B cell (primary cell): ENCODE measurements at regions not wholly inside any gene's neighbourhood (a gene's known extent, or its start where the extent isn't known, plus 50 kb on each side); places are given as distances from the start of the nearest gene placed in this dataset.

Source experiments
- ATAC-seq: fragments of 200-7000 bp; cut with Tn5 transposase; one replicate; pipeline ENCODE4 v1.10.0; 2021; ENCODE audit warnings: low read depth, mild to moderate bottlenecking, moderate number of reproducible peaks, moderate library complexity
- CTCF ChIA-PET: fragments of 350-600 bp; sonication (Branson Sonifier 250); formaldehyde crosslinking; loops from one replicate; lab custom pipeline; 2021; ENCODE audit warnings: antibody characterized with exemption, inconsistent platforms; lab: Charles Lee
- POLR2A ChIA-PET: fragments of 350-600 bp; sonication (Branson Sonifier 250); formaldehyde crosslinking; loops from one replicate; lab custom pipeline; 2021; ENCODE audit warnings: antibody characterized with exemption; lab: Charles Lee
- DNase-seq: peaks from one replicate; pipeline ENCODE4 v3.0.0; 2013
- H2AFZ ChIP-seq: 2 replicates; pipeline ENCODE4 v1.6.1; 2012; ENCODE audit warnings: mild to moderate bottlenecking, low read depth, low read length; ENCODE audit not compliant: insufficient read depth, poor library complexity, severe bottlenecking
- H3K27ac ChIP-seq, 2 donors: 1 replicate in 1 of 2; 2 replicates in 1 of 2; pipeline ENCODE4 v1.5.1; 2012 to 2013; ENCODE audit warnings: low read length in 2 of 2, mild to moderate bottlenecking in 2 of 2, moderate library complexity in 1 of 2
- H3K27me3 ChIP-seq, 4 experiments: fragments of 200-600 bp in 1 of 4; sonication (generic) in 1 of 4; replicated peaks in 1 of 4; 1 replicate in 2 of 4; 2 replicates in 2 of 4; pipeline versions ENCODE4 v1.6.1 to v1.7.0; 2013 to 2016; ENCODE audit warnings: low read length in 3 of 4, mild to moderate bottlenecking in 2 of 4, mixed read lengths in 1 of 4, moderate library complexity in 1 of 4; ENCODE audit not compliant: insufficient read depth in 4 of 4, control insufficient read depth in 3 of 4; ENCODE audit errors: control extremely low read depth in 1 of 4
- H3K36me3 ChIP-seq, 2 experiments: replicated peaks in 1 of 2; 1 replicate in 1 of 2; 2 replicates in 1 of 2; pipeline versions ENCODE4 v1.6.1 to v1.7.1; 2013; ENCODE audit warnings: low read length in 1 of 2; ENCODE audit not compliant: insufficient read depth in 2 of 2, control insufficient read depth in 1 of 2; ENCODE audit errors: control extremely low read depth in 1 of 2, extremely low read depth in 1 of 2
- H3K4me1 ChIP-seq, 2 donors: fragments of 200-600 bp in 1 of 2; sonication (generic) in 1 of 2; 1 replicate in 1 of 2; 2 replicates in 1 of 2; pipeline versions ENCODE4 v1.5.1 to v1.6.1; 2013 to 2017; ENCODE audit warnings: low read length in 2 of 2; ENCODE audit not compliant: control insufficient read depth in 2 of 2, insufficient read depth in 2 of 2
- H3K4me2 ChIP-seq: replicated peaks from 2 replicates; pipeline ENCODE3; 2012; ENCODE audit warnings: mild to moderate bottlenecking, low read depth, low read length; ENCODE audit not compliant: poor library complexity, severe bottlenecking
- H3K4me3 ChIP-seq, 5 experiments: fragments of 200-600 bp in 1 of 5; sonication (generic) in 1 of 5; 1 replicate in 3 of 5; 2 replicates in 2 of 5; pipeline versions ENCODE4 v1.5.1 to v1.7.0; 2011 to 2016; ENCODE audit warnings: low read length in 4 of 5, mild to moderate bottlenecking in 4 of 5, low read depth in 2 of 5, control low read depth in 1 of 5, moderate library complexity in 1 of 5; ENCODE audit not compliant: insufficient read depth in 1 of 5; ENCODE audit errors: control extremely low read depth in 1 of 5, extremely low read depth in 1 of 5
- H3K79me2 ChIP-seq: fragments of 200-600 bp; sonication (generic); one replicate; pipeline ENCODE4 v1.6.0; 2016; ENCODE audit warnings: low read length; ENCODE audit not compliant: control insufficient read depth, insufficient read depth
- H3K9ac ChIP-seq: fragments of 200-600 bp; sonication (generic); 2 replicates; pipeline ENCODE4 v1.6.1; 2017; ENCODE audit warnings: mild to moderate bottlenecking, low read length, moderate library complexity
- H3K9me3 ChIP-seq, 3 donors: one replicate each; pipeline versions ENCODE4 v1.6.1 to v1.7.1; 2013; ENCODE audit warnings: low read length in 2 of 3; ENCODE audit not compliant: control insufficient read depth in 2 of 3, insufficient read depth in 1 of 3; ENCODE audit errors: control extremely low read depth in 1 of 3
- H4K20me1 ChIP-seq: 2 replicates; pipeline ENCODE4 v1.6.0; 2012; ENCODE audit warnings: mild to moderate bottlenecking, low read length; ENCODE audit not compliant: insufficient read depth, control insufficient read depth, poor library complexity, severe bottlenecking
- H3K27ac Mint-ChIP-seq: one replicate; pipeline ENCODE4 v1.8.0; 2021; ENCODE audit warnings: mixed read lengths
- H3K27me3 Mint-ChIP-seq: one replicate; pipeline ENCODE4 v1.8.0; 2021; ENCODE audit warnings: mixed read lengths
- H3K4me1 Mint-ChIP-seq: one replicate; pipeline ENCODE4 v1.8.0; 2021; ENCODE audit warnings: mixed read lengths
- H3K4me3 Mint-ChIP-seq: one replicate; pipeline ENCODE4 v1.8.0; 2021; ENCODE audit warnings: mixed read lengths
- H3K9me3 Mint-ChIP-seq: one replicate; pipeline ENCODE4 v1.8.0; 2022; ENCODE audit warnings: mixed read lengths; ENCODE audit not compliant: insufficient read depth
- CTCF ChIP-seq: fragments of 200-600 bp; IDR thresholded peaks from one replicate; pipeline ENCODE4 v1.8.0; 2022; ENCODE audit warnings: antibody characterized with exemption, mild to moderate bottlenecking
- EZH2 ChIP-seq: IDR thresholded peaks from 2 replicates; pipeline ENCODE4 v1.6.1; 2012; ENCODE audit warnings: borderline replicate concordance, low read depth, mild to moderate bottlenecking, moderate library complexity, low read length; ENCODE audit not compliant: insufficient read depth, poor library complexity, severe bottlenecking
- WGBS: methylation state at CpG from one replicate; pipeline ENCODE4 v1.1.5; 2013; ENCODE audit warnings: missing lambda C conversion rate; ENCODE audit not compliant: insufficient coverage; 5-methylcytosine and 5-hydroxymethylcytosine counted together
- intact Hi-C: fragments of 100-400 bp; cut with micrococcal nuclease; formaldehyde crosslinking; loops from one replicate; pipeline ENCODE4 v1.10.0; 2022

- Mint-ChIP-seq H3K27ac (no peak overlapping the region), H3K4me3 (no peak overlapping the region), H3K9me3 (peaks cover under 1% of the 10 kb centered on the region), H3K4me1 (no peaks in the 10 kb centered on the region), H3K27me3 (no peaks in the 10 kb centered on the region)
- ChIA-PET POLR2A (no interaction called here), CTCF (no interaction called here)
- 63% methylated on average over 2 of the region's 2 CpGs for WGBS
- Histone ChIP-seq H3K4me2 (no peak overlapping the region), H3K36me3 (no peaks in the 10 kb centered on the region), H3K27me3 (no peaks in the 10 kb centered on the region), H3K9me3 (no peaks in the 10 kb centered on the region), H3K4me3 (no peak overlapping the region), H3K4me1 (no peaks in the 10 kb centered on the region), H3K79me2 (no peaks in the 10 kb centered on the region), H4K20me1 (no peaks in the 10 kb centered on the region), H3K27ac (no peak overlapping the region), H3K9ac (no peak overlapping the region), H2AFZ (no peak overlapping the region)
- intact Hi-C loops, result no loop called here
- TF ChIP-seq EZH2, result no peak
- ATAC-seq (no peak), DNase-seq (no peak)
These were observed 849.8 kb downstream of the NXPH1 start for GRCh38 chr7:9283246-9283645.

GRCh38 chr7:9302436-9302835 lies 869.0 kb downstream of the NXPH1 start:
- CTCF ChIA-PET, result no interaction called here
- Histone ChIP-seq H3K4me1 (no peaks in the 10 kb centered on the region), H3K9ac (no peak overlapping the region), H3K9me3 (no peaks in the 10 kb centered on the region), H3K79me2 (no peaks in the 10 kb centered on the region), H3K4me2 (no peak overlapping the region), H2AFZ (no peak overlapping the region), H4K20me1 (no peaks in the 10 kb centered on the region), H3K4me3 (no peak overlapping the region), H3K27ac (no peak overlapping the region), H3K36me3 (no peaks in the 10 kb centered on the region), H3K27me3 (no peaks in the 10 kb centered on the region)
- no peaks in the 10 kb centered on the region for H3K4me1 Mint-ChIP-seq
- DNase-seq (no peak), ATAC-seq (no peak)
- no peaks in the 10 kb centered on the region for H3K27me3 Mint-ChIP-seq
- H3K27ac Mint-ChIP-seq, result no peak overlapping the region
- intact Hi-C loops, result no loop called here
- no peak overlapping the region for H3K4me3 Mint-ChIP-seq
- POLR2A ChIA-PET, result no interaction called here
- TF ChIP-seq EZH2 (no peak), CTCF (no peak)
- 100% methylated on average over 1 of the region's 4 CpGs for WGBS
- H3K9me3 Mint-ChIP-seq, result peaks cover 1% of the 10 kb centered on the region
